ENCODE measurements at regions not wholly inside any gene's neighbourhood (a gene's known extent, or its start where the extent isn't known, plus 50 kb on each side); places are given as distances from the start of the nearest gene placed in this dataset. TPM values are rescaled to one million over a fixed set of nuclear protein-coding genes. Genes with fewer than 3 reads are reported as not detected.

- Histone ChIP-seq H3K36me3 (ENCODE audit: control insufficient read depth, insufficient read depth, low read length) (no peaks in the 10 kb centered on the region), H3K9me3 (ENCODE audit: control insufficient read depth, insufficient read depth, low read length) (no peaks in the 10 kb centered on the region), H3K27me3 (ENCODE audit: control insufficient read depth, insufficient read depth, low read length) (no peaks in the 10 kb centered on the region), H3K4me1 (ENCODE audit: control insufficient read depth, insufficient read depth, low read length) (peaks cover 22% of the 10 kb centered on the region), H3K4me3 (ENCODE audit: low read depth, low read length) (no peak overlapping the region), H3K27ac (ENCODE audit: low read depth, low read length) (peak overlapping the region; percentile 73)
- DNase-seq (ENCODE audit: low read depth in 4 of 6, low spot score in 6 of 6), result no peak
These were observed 76.3 kb downstream of the HSD17B6 start for GRCh38 chr12:56839489-56839848.

GRCh38 chr12:56838621-56839488, 75.7 kb downstream of the HSD17B6 start:
- Histone ChIP-seq H3K4me3 (ENCODE audit: low read depth, low read length) (no peak overlapping the region), H3K27ac (ENCODE audit: low read depth, low read length) (peak overlapping the region; percentile 73), H3K4me1 (ENCODE audit: control insufficient read depth, insufficient read depth, low read length) (peaks cover 22% of the 10 kb centered on the region), H3K36me3 (ENCODE audit: control insufficient read depth, insufficient read depth, low read length) (no peaks in the 10 kb centered on the region), H3K27me3 (ENCODE audit: control insufficient read depth, insufficient read depth, low read length) (no peaks in the 10 kb centered on the region), H3K9me3 (ENCODE audit: control insufficient read depth, insufficient read depth, low read length) (no peaks in the 10 kb centered on the region)
- DNase-seq (ENCODE audit: low read depth in 4 of 6, low spot score in 6 of 6), result peak in 2 of 6 donors; percentile 39 to 58
- 21% methylated on average over 3 of the region's 7 CpGs for WGBS (ENCODE audit: insufficient coverage)

Small RNA genes lying in the stretch of these regions (small RNA-seq; reads per million reads assigned to genes)
- gene AC121758.2 (ENCODE audit: low replicate concordance) (not detected), gene RF00554 (ENCODE audit: low replicate concordance) (not detected)

Measured in spinal cord (tissue), 10 donors.